GM23248 (cell line): ENCODE measurements at regions not wholly inside any gene's neighbourhood (a gene's known extent, or its start where the extent isn't known, plus 50 kb on each side); places are given as distances from the start of the nearest gene placed in this dataset.
"Not testable (repeated sequence)": the region's sequence is repeated elsewhere in the genome, so short reads cannot be mapped to it uniquely, and the experiment has no call there.

ENCODE experiments used
- EZH2 ChIP-seq: fragments of 200-600 bp; sonication (generic); IDR thresholded peaks from 2 replicates; pipeline ENCODE4 v1.6.1; 2018; ENCODE audit warnings: antibody characterized with exemption, mild to moderate bottlenecking; ENCODE audit not compliant: insufficient read depth, poor library complexity, severe bottlenecking
- EZH2phosphoT487 ChIP-seq: fragments of 200-600 bp; sonication (generic); IDR thresholded peaks from 2 replicates; pipeline ENCODE4 v1.6.1; 2018; ENCODE audit warnings: antibody characterized with exemption, moderate library complexity, mild to moderate bottlenecking, low read depth; ENCODE audit not compliant: insufficient read depth

- TF ChIP-seq EZH2, EZH2phosphoT487: not testable (repeated sequence)
Observed at GRCh38 chr13:46457255-46457654, 70.2 kb upstream of the RUBCNL start.
